BE2C (cell line): ENCODE measurements at regions not wholly inside any gene's neighbourhood (a gene's known extent, or its start where the extent isn't known, plus 50 kb on each side); places are given as distances from the start of the nearest gene placed in this dataset.

Experiments
- DNase-seq: peaks from one replicate; pipeline ENCODE4 v3.0.0-alpha.2; 2020
- H3K27me3 ChIP-seq: fragments of 250-450 bp; sonication (Bioruptor Pico); 2 replicates; pipeline ENCODE4 v1.5.1; 2020; ENCODE audit warnings: mild to moderate bottlenecking
- H3K36me3 ChIP-seq: fragments of 250-450 bp; sonication (Bioruptor Pico); 2 replicates; pipeline ENCODE4 v1.5.1; 2020; ENCODE audit warnings: mild to moderate bottlenecking
- H3K4me1 ChIP-seq: fragments of 250-450 bp; sonication (Bioruptor Pico); 2 replicates; pipeline ENCODE4 v1.5.1; 2020
- H3K4me3 ChIP-seq: 2 replicates; pipeline ENCODE4 v1.5.1; 2011; ENCODE audit warnings: low read depth, low read length
- H3K9me3 ChIP-seq: fragments of 250-450 bp; sonication (Bioruptor Pico); 2 replicates; pipeline ENCODE4 v1.5.1; 2020
- TF ChIP-seq, protein P1 (sequence below): IDR thresholded peaks from 2 replicates; pipeline ENCODE4 v1.5.1; 2012; ENCODE audit warnings: mild to moderate bottlenecking, low read depth, low read length

- DNase-seq, result no peak
- TF ChIP-seq, protein P1, sequence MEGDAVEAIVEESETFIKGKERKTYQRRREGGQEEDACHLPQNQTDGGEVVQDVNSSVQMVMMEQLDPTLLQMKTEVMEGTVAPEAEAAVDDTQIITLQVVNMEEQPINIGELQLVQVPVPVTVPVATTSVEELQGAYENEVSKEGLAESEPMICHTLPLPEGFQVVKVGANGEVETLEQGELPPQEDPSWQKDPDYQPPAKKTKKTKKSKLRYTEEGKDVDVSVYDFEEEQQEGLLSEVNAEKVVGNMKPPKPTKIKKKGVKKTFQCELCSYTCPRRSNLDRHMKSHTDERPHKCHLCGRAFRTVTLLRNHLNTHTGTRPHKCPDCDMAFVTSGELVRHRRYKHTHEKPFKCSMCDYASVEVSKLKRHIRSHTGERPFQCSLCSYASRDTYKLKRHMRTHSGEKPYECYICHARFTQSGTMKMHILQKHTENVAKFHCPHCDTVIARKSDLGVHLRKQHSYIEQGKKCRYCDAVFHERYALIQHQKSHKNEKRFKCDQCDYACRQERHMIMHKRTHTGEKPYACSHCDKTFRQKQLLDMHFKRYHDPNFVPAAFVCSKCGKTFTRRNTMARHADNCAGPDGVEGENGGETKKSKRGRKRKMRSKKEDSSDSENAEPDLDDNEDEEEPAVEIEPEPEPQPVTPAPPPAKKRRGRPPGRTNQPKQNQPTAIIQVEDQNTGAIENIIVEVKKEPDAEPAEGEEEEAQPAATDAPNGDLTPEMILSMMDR, result no peak
- H3K9me3 ChIP-seq, result no peaks in the 10 kb centered on the region
- no peak overlapping the region for H3K4me3 ChIP-seq
- H3K36me3 ChIP-seq, result no peaks in the 10 kb centered on the region
- no peaks in the 10 kb centered on the region for H3K4me1 ChIP-seq
- no peaks in the 10 kb centered on the region for H3K27me3 ChIP-seq
Observed at GRCh38 chr12:125393569-125393968, 328.3 kb downstream of the AACS start.

DNA sequence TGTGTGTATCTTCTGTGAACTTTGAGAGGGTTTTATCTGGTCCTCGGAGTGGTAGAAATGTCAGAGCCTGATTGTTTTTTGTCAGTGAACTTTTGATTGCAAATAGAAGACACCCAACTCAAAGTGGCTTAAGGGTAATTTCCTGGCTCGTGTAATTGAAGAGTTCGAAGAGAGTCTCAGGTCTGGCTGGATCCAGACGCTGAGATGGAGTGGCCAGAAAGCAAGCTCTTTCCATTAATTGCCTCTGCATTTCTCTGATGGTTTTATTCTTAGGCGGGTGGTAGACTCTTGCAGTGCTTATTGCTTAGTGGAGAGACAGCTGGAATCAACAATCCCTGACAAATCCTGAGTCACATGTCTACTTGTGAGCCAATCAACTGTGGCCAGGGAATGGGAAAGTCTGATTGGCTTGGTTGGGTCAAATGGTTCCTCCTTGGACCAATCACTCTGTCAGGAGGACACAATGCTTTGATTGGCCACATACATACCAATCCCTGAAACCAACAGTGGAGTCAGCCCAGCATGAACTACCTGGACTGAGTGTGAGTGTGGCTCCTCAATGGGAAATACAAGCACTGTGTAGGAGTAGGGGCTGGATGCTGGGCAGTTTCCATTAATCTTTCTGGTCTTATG lies 330.5 kb downstream of the AACS start:
- Histone ChIP-seq H3K36me3 (no peaks in the 10 kb centered on the region), H3K9me3 (no peaks in the 10 kb centered on the region), H3K4me3 (no peak overlapping the region), H3K27me3 (no peaks in the 10 kb centered on the region), H3K4me1 (no peaks in the 10 kb centered on the region)
- TF ChIP-seq, protein P1, result no peak
- DNase-seq, result no peak

DNA sequence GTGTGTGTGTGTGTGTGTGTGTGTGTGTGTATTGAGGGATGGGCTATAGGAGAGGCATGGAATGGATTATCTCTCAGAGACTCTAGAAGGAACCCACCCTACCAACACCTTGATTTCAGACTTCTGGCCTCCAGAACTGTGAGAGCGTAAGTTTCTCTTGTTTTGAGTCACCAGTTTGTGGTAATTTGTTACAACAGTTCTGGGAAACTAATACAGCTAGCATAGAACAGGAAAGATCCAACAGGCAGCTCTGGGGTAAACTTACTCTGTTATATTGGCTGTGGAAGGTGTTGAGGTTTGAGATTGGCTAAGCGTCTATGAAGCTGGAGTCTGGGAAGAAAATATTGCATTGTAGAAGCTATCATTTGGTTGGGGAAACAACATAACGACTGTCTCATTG lies 334.3 kb downstream of the AACS start:
- H3K9me3 ChIP-seq, result no peaks in the 10 kb centered on the region
- no peaks in the 10 kb centered on the region for H3K4me1 ChIP-seq
- H3K36me3 ChIP-seq, result no peaks in the 10 kb centered on the region
- TF ChIP-seq, protein P1, result no peak
- no peak overlapping the region for H3K4me3 ChIP-seq
- no peaks in the 10 kb centered on the region for H3K27me3 ChIP-seq
- no peak for DNase-seq

GRCh38 chr12:125402874-125403789 lies 337.9 kb downstream of the AACS start:
- Histone ChIP-seq H3K27me3 (no peaks in the 10 kb centered on the region), H3K36me3 (no peaks in the 10 kb centered on the region), H3K4me3 (no peak overlapping the region), H3K4me1 (no peaks in the 10 kb centered on the region), H3K9me3 (no peaks in the 10 kb centered on the region)
- no peak for DNase-seq
- TF ChIP-seq, protein P1, result peak; percentile 69

GRCh38 chr12:125403843-125404242 lies 338.6 kb downstream of the AACS start:
- TF ChIP-seq, protein P1, result no peak
- DNase-seq, result no peak
- no peak overlapping the region for H3K4me3 ChIP-seq
- no peaks in the 10 kb centered on the region for H3K9me3 ChIP-seq
- H3K36me3 ChIP-seq, result no peaks in the 10 kb centered on the region
- H3K27me3 ChIP-seq, result no peaks in the 10 kb centered on the region
- no peaks in the 10 kb centered on the region for H3K4me1 ChIP-seq

- TF ChIP-seq, protein P1, result no peak
- H3K4me3 ChIP-seq, result no peak overlapping the region
- H3K4me1 ChIP-seq, result no peaks in the 10 kb centered on the region
- no peaks in the 10 kb centered on the region for H3K9me3 ChIP-seq
- no peaks in the 10 kb centered on the region for H3K36me3 ChIP-seq
- H3K27me3 ChIP-seq, result no peaks in the 10 kb centered on the region
- DNase-seq, result no peak
Observed at GRCh38 chr12:125406131-125406530, 340.9 kb downstream of the AACS start.
